Esophagus (tissue), 2 donors: ENCODE measurements at regions not wholly inside any gene's neighbourhood (a gene's known extent, or its start where the extent isn't known, plus 50 kb on each side); places are given as distances from the start of the nearest gene placed in this dataset.

ENCODE experiments used
- H3K27ac ChIP-seq, 2 donors: one replicate each; pipeline ENCODE4 v1.5.1; 2013; ENCODE audit warnings: low read depth in 2 of 2, mild to moderate bottlenecking in 2 of 2, inconsistent platforms in 1 of 2, low read length in 1 of 2, moderate library complexity in 1 of 2
- H3K27me3 ChIP-seq, 2 donors: one replicate each; pipeline ENCODE4 v1.6.1; 2013; ENCODE audit warnings: low read length in 2 of 2, control low read depth in 1 of 2, mild to moderate bottlenecking in 1 of 2; ENCODE audit not compliant: insufficient read depth in 2 of 2, control insufficient read depth in 1 of 2
- H3K36me3 ChIP-seq, 2 donors: one replicate each; pipeline ENCODE4 v1.6.1; 2013; ENCODE audit warnings: low read length in 1 of 2; ENCODE audit not compliant: control insufficient read depth in 2 of 2, insufficient read depth in 2 of 2
- H3K4me1 ChIP-seq, 2 donors: one replicate each; pipeline ENCODE4 v1.6.1; 2013; ENCODE audit warnings: low read length in 1 of 2; ENCODE audit not compliant: control insufficient read depth in 2 of 2, insufficient read depth in 2 of 2
- H3K4me3 ChIP-seq, 2 donors: one replicate each; pipeline ENCODE4 v1.5.1; 2013; ENCODE audit warnings: low read length in 2 of 2, mild to moderate bottlenecking in 2 of 2, low read depth in 1 of 2, moderate library complexity in 1 of 2
- H3K9me3 ChIP-seq, 2 donors: one replicate each; pipeline ENCODE4 v1.6.1; 2013; ENCODE audit warnings: mild to moderate bottlenecking in 2 of 2, low read depth in 1 of 2, low read length in 1 of 2, moderate library complexity in 1 of 2; ENCODE audit not compliant: control insufficient read depth in 2 of 2, insufficient read depth in 1 of 2
- WGBS, 2 donors: extraction: QIAGEN DNeasy Blood & Tissue Kit; methylation state at CpG; one replicate each; pipeline ENCODE4 v1.1.7; 2013; 5-methylcytosine and 5-hydroxymethylcytosine counted together
- donor health status: healthy with polysubstance abuse.
- donor health status: Bipolar disorder and iron deficiency.

GRCh38 chr21:23874271-23874670 lies 1733.0 kb downstream of the MRPL39 start:
- Histone ChIP-seq H3K36me3 (no peaks in the 10 kb centered on the region), H3K27ac (no peak overlapping the region), H3K4me3 (no peak overlapping the region), H3K4me1 (no peaks in the 10 kb centered on the region), H3K9me3 (no peaks in the 10 kb centered on the region), H3K27me3 (no peaks in the 10 kb centered on the region)
- WGBS, 2 donors, result 71 to 79% methylated on average over 3 of the region's 3 CpGs

GRCh38 chr21:23861911-23862504 lies 1745.3 kb downstream of the MRPL39 start:
- no peaks in the 10 kb centered on the region for H3K36me3 ChIP-seq
- no peaks in the 10 kb centered on the region for H3K27me3 ChIP-seq
- no peaks in the 10 kb centered on the region for H3K4me1 ChIP-seq
- no peaks in the 10 kb centered on the region for H3K9me3 ChIP-seq
- 57 to 60% methylated on average over 6 of the region's 6 CpGs for WGBS, 2 donors
- H3K27ac ChIP-seq, result no peak overlapping the region
- no peak overlapping the region for H3K4me3 ChIP-seq

- Histone ChIP-seq H3K4me3 (no peak overlapping the region), H3K27ac (no peak overlapping the region), H3K36me3 (no peaks in the 10 kb centered on the region), H3K27me3 (no peaks in the 10 kb centered on the region), H3K9me3 (no peaks in the 10 kb centered on the region), H3K4me1 (no peaks in the 10 kb centered on the region)
- WGBS, 2 donors, result 67 to 81% methylated on average over 2 of the region's 2 CpGs
Measured at GRCh38 chr21:23858878-23859277, 1748.4 kb downstream of the MRPL39 start.

- H3K4me1 ChIP-seq, result no peaks in the 10 kb centered on the region
Measured at GRCh38 chr21:23853796-23854379, 1753.4 kb downstream of the MRPL39 start.

GRCh38 chr21:23837564-23837963 lies 1769.7 kb downstream of the MRPL39 start:
- no peak overlapping the region for H3K4me3 ChIP-seq
- WGBS, 2 donors, result 59 to 64% methylated on average over 3 of the region's 3 CpGs
- no peaks in the 10 kb centered on the region for H3K36me3 ChIP-seq
- peaks cover 9 to 14% of the 10 kb centered on the region in 2 donors for H3K9me3 ChIP-seq
- H3K27ac ChIP-seq, result no peak overlapping the region
- no peaks in the 10 kb centered on the region for H3K4me1 ChIP-seq
- no peaks in the 10 kb centered on the region for H3K27me3 ChIP-seq

More at GRCh38 chr21:23853796-23854379, 1753.4 kb downstream of the MRPL39 start:
- Histone ChIP-seq H3K36me3 (no peaks in the 10 kb centered on the region), H3K27ac (no peak overlapping the region), H3K9me3 (peaks cover 0 to 2% of the 10 kb centered on the region in 2 donors), H3K27me3 (no peaks in the 10 kb centered on the region), H3K4me3 (no peak overlapping the region)
- WGBS, 2 donors, result 25 to 33% methylated on average over 1 of the region's 1 CpG

- 47% methylated on average over 3 of the region's 3 CpGs for WGBS, 2 donors
- Histone ChIP-seq H3K27me3 (no peaks in the 10 kb centered on the region), H3K4me3 (no peak overlapping the region), H3K27ac (no peak overlapping the region), H3K4me1 (no peaks in the 10 kb centered on the region), H3K36me3 (no peaks in the 10 kb centered on the region), H3K9me3 (no peaks in the 10 kb centered on the region)
Measured at GRCh38 chr21:23822760-23823159, 1784.5 kb downstream of the MRPL39 start.

GRCh38 chr21:23817337-23817736 lies 1789.9 kb downstream of the MRPL39 start:
- Histone ChIP-seq H3K9me3 (peaks cover 0 to 3% of the 10 kb centered on the region in 2 donors), H3K27ac (no peak overlapping the region), H3K27me3 (no peaks in the 10 kb centered on the region), H3K36me3 (no peaks in the 10 kb centered on the region), H3K4me3 (no peak overlapping the region), H3K4me1 (no peaks in the 10 kb centered on the region)
- WGBS, 2 donors, result 43 to 47% methylated on average over 1 of the region's 1 CpG

GRCh38 chr21:23812485-23812884 lies 1794.8 kb downstream of the MRPL39 start:
- Histone ChIP-seq H3K27me3 (no peaks in the 10 kb centered on the region), H3K4me3 (no peak overlapping the region), H3K9me3 (peaks cover 0 to 3% of the 10 kb centered on the region in 2 donors), H3K27ac (no peak overlapping the region), H3K36me3 (no peaks in the 10 kb centered on the region), H3K4me1 (no peaks in the 10 kb centered on the region)
- 72 to 77% methylated on average over 4 of the region's 4 CpGs for WGBS, 2 donors

- WGBS, 2 donors, result 22 to 23% methylated on average over 2 of the region's 2 CpGs
- no peaks in the 10 kb centered on the region for H3K36me3 ChIP-seq
Measured at GRCh38 chr21:23811805-23812204, 1795.5 kb downstream of the MRPL39 start.

GRCh38 chr21:23809573-23809972 lies 1797.7 kb downstream of the MRPL39 start:
- no peak overlapping the region for H3K4me3 ChIP-seq
- 84 to 86% methylated on average over 2 of the region's 2 CpGs for WGBS, 2 donors
- peaks cover 0 to 2% of the 10 kb centered on the region in 2 donors for H3K9me3 ChIP-seq
- H3K27me3 ChIP-seq, result no peaks in the 10 kb centered on the region
- no peak overlapping the region for H3K27ac ChIP-seq
- H3K36me3 ChIP-seq, result no peaks in the 10 kb centered on the region
- H3K4me1 ChIP-seq, result no peaks in the 10 kb centered on the region

More at GRCh38 chr21:23811805-23812204, 1795.5 kb downstream of the MRPL39 start:
- no peak overlapping the region for H3K27ac ChIP-seq
- H3K4me1 ChIP-seq, result no peaks in the 10 kb centered on the region
- H3K27me3 ChIP-seq, result no peaks in the 10 kb centered on the region
- H3K9me3 ChIP-seq, result peaks cover 0 to 3% of the 10 kb centered on the region in 2 donors
- no peak overlapping the region for H3K4me3 ChIP-seq
